ENCODE measurements at regions not wholly inside any gene's neighbourhood (a gene's known extent, or its start where the extent isn't known, plus 50 kb on each side); places are given as distances from the start of the nearest gene placed in this dataset.
"Not testable (repeated sequence)": the region's sequence is repeated elsewhere in the genome, so short reads cannot be mapped to it uniquely, and the experiment has no call there.

GRCh38 chr10:33965795-33966581 lies 631.5 kb upstream of the NRP1 start:
- peak in 1 of 2 donors; percentile 17 for DNase-seq
- intact Hi-C loops (cut with DNase I; ENCODE audit: low total_unique reads), result no loop called here
- TF ChIP-seq EP300 (IDR thresholded peaks at IDR 0.05) (no peak), POLR2A (IDR thresholded peaks at IDR 0.05) (no peak)

GRCh38 chr10:33963729-33964128 lies 629.3 kb upstream of the NRP1 start:
- DNase-seq, result no peak
- intact Hi-C loops (cut with DNase I; ENCODE audit: low total_unique reads), result no loop called here
- H3K4me1 ChIP-seq, result no peaks in the 10 kb centered on the region
- H3K36me3 ChIP-seq, result no peaks in the 10 kb centered on the region
- no peak overlapping the region for H3K27ac ChIP-seq
- no peaks in the 10 kb centered on the region for H3K9me3 ChIP-seq
- WGBS, 5 donors, result 89 to 94% (median 92%) methylated on average over 4 of the region's 4 CpGs
- TF ChIP-seq POLR2AphosphoS5 (IDR thresholded peaks at IDR 0.05) (no peak), EP300 (IDR thresholded peaks at IDR 0.05) (no peak), CTCF (IDR thresholded peaks at IDR 0.05) (no peak), POLR2A (IDR thresholded peaks at IDR 0.05) (no peak)
- H3K27me3 ChIP-seq, result no peaks in the 10 kb centered on the region
- H3K4me3 ChIP-seq, result no peak overlapping the region

More at GRCh38 chr10:33965795-33966581, 631.5 kb upstream of the NRP1 start:
- no peak overlapping the region for H3K4me3 ChIP-seq
- H3K9me3 ChIP-seq, result peaks cover 0 to 7% (median 3%) of the 10 kb centered on the region in 4 donors
- H3K27ac ChIP-seq, result no peak overlapping the region
- H3K4me1 ChIP-seq, result no peaks in the 10 kb centered on the region
- WGBS, 5 donors, result 67 to 81% (median 72%) methylated on average over 6 of the region's 6 CpGs
- H3K36me3 ChIP-seq, result no peaks in the 10 kb centered on the region
- H3K27me3 ChIP-seq, result no peaks in the 10 kb centered on the region

GRCh38 chr10:33956322-33956721 lies 621.9 kb upstream of the NRP1 start:
- intact Hi-C loops (cut with DNase I; ENCODE audit: low total_unique reads); H3K36me3 ChIP-seq; H3K4me3 ChIP-seq; H3K9me3 ChIP-seq; H3K4me1 ChIP-seq; H3K27me3 ChIP-seq; H3K27ac ChIP-seq; DNase-seq: not testable (repeated sequence)
- WGBS, 5 donors, result 85 to 90% (median 86%) methylated on average over 4 of the region's 4 CpGs

- DNase-seq, result no peak
- WGBS, 5 donors, result 64 to 93% (median 90%) methylated on average over 1 of the region's 1 CpG
- H3K36me3 ChIP-seq, result no peaks in the 10 kb centered on the region
- H3K27ac ChIP-seq, result no peak overlapping the region
- intact Hi-C loops (cut with DNase I; ENCODE audit: low total_unique reads), result no loop called here
- H3K9me3 ChIP-seq, result no peaks in the 10 kb centered on the region
- TF ChIP-seq CTCF (IDR thresholded peaks at IDR 0.05) (no peak), EP300 (IDR thresholded peaks at IDR 0.05) (no peak), POLR2AphosphoS5 (IDR thresholded peaks at IDR 0.05) (no peak), POLR2A (IDR thresholded peaks at IDR 0.05) (no peak)
- H3K4me3 ChIP-seq, result no peak overlapping the region
- H3K27me3 ChIP-seq, result no peaks in the 10 kb centered on the region
- no peaks in the 10 kb centered on the region for H3K4me1 ChIP-seq
Observed at GRCh38 chr10:33955676-33956075, 621.2 kb upstream of the NRP1 start.

- Histone ChIP-seq H3K9me3 (no peaks in the 10 kb centered on the region), H3K27me3 (no peaks in the 10 kb centered on the region), H3K4me3 (no peak overlapping the region), H3K36me3 (no peaks in the 10 kb centered on the region), H3K27ac (no peak overlapping the region), H3K4me1 (no peaks in the 10 kb centered on the region)
- intact Hi-C loops (cut with DNase I; ENCODE audit: low total_unique reads), result no loop called here
- no peak for DNase-seq
- 91 to 95% (median 92%) methylated on average over 8 of the region's 8 CpGs for WGBS, 5 donors
- no peak for TF ChIP-seq EP300 (IDR thresholded peaks at IDR 0.05)
- TF ChIP-seq CTCF (IDR thresholded peaks at IDR 0.05), result no peak
- TF ChIP-seq POLR2A (IDR thresholded peaks at IDR 0.05), result no peak
- TF ChIP-seq POLR2AphosphoS5 (IDR thresholded peaks at IDR 0.05), result no peak
Observed at GRCh38 chr10:33952692-33953360, 618.4 kb upstream of the NRP1 start.

Measured in stomach (tissue), 8 donors.